ENCODE measurements at regions not wholly inside any gene's neighbourhood (a gene's known extent, or its start where the extent isn't known, plus 50 kb on each side); places are given as distances from the start of the nearest gene placed in this dataset.

- no peak for TF ChIP-seq CTCF (IDR thresholded peaks at IDR 0.05)
- no peak for TF ChIP-seq POLR2A (IDR thresholded peaks at IDR 0.05)
Observed at GRCh38 chr5:2196989-2197619, 314.4 kb upstream of the IRX4 start.

Measured in body of pancreas (tissue), 4 donors.